D721Med (cell line): ENCODE measurements at regions not wholly inside any gene's neighbourhood (a gene's known extent, or its start where the extent isn't known, plus 50 kb on each side); places are given as distances from the start of the nearest gene placed in this dataset.

Experiments used
- DNase-seq: peaks from one replicate; pipeline ENCODE4 v3.0.0; 2011; ENCODE audit warnings: low spot score; ENCODE audit not compliant: insufficient read length
- FAIRE-seq: peaks from 2 replicates; lab custom pipeline; 2011; peaks lifted over from hg19 to GRCh38; lab: Jason Lieb, UNC
- CTCF ChIP-seq: IDR thresholded peaks from 2 replicates; pipeline ENCODE4 v1.5.1; 2012; ENCODE audit warnings: mild to moderate bottlenecking, control low read depth; ENCODE audit not compliant: insufficient read depth; ENCODE audit errors: missing control alignments

GRCh38 chr6:23077772-23078171 is 508.4 kb downstream of the HDGFL1 start:
- no peak for FAIRE-seq
- TF ChIP-seq CTCF = no peak
- no peak for DNase-seq

GRCh38 chr6:23081701-23082100 is 512.3 kb downstream of the HDGFL1 start:
- TF ChIP-seq CTCF = no peak
- DNase-seq = no peak
- FAIRE-seq = no peak

- FAIRE-seq = no peak
- no peak for DNase-seq
- no peak for TF ChIP-seq CTCF
Measured at GRCh38 chr6:23086100-23086499, 516.7 kb downstream of the HDGFL1 start.

GRCh38 chr6:23087471-23087870 is 518.1 kb downstream of the HDGFL1 start:
- no peak for TF ChIP-seq CTCF
- DNase-seq (no peak), FAIRE-seq (no peak)

- FAIRE-seq = no peak
- DNase-seq = no peak
- no peak for TF ChIP-seq CTCF
Measured at GRCh38 chr6:23088761-23089160, 519.4 kb downstream of the HDGFL1 start.

GRCh38 chr6:23089981-23090380 is 520.6 kb downstream of the HDGFL1 start:
- FAIRE-seq = no peak
- TF ChIP-seq CTCF = no peak
- no peak for DNase-seq

- no peak for FAIRE-seq
Measured at GRCh38 chr6:23091795-23092194, 522.4 kb downstream of the HDGFL1 start.

More at GRCh38 chr6:23091795-23092194, 522.4 kb downstream of the HDGFL1 start:
- no peak for DNase-seq
- TF ChIP-seq CTCF = no peak
